NCI-H1694 treated with DMSO at 0.1 percent for 48 hours (cell line): ENCODE measurements at regions not wholly inside any gene's neighbourhood (a gene's known extent, or its start where the extent isn't known, plus 50 kb on each side); places are given as distances from the start of the nearest gene placed in this dataset.
"Not testable (repeated sequence)": the region's sequence is repeated elsewhere in the genome, so short reads cannot be mapped to it uniquely, and the experiment has no call there.

Source experiments
- DNase-seq: peaks from one replicate; lab custom pipeline; 2025; lab: John Stamatoyannopoulos, UW

GRCh38 chr1:101152633-101153032 lies 84.2 kb upstream of the S1PR1 start:
- DNase-seq: no peak

DNA sequence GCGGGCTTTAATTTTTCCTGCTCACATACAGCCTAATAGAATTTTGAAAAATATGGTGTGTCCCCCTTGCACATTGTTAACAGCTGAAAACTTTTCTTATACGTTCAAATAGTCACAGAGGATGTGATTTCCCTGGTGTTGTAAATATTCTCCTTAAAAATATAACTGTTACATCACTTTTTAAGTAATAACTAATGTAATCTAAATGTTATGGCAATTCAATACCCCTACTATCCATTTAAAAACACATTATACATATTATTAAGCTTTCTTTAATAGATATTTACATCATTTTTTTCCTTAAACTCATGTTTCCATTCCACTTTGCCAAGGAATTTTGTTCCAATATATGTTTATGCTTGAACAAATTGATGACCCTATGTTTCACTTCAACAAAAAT lies 85.5 kb upstream of the S1PR1 start:
- DNase-seq: no peak

DNA sequence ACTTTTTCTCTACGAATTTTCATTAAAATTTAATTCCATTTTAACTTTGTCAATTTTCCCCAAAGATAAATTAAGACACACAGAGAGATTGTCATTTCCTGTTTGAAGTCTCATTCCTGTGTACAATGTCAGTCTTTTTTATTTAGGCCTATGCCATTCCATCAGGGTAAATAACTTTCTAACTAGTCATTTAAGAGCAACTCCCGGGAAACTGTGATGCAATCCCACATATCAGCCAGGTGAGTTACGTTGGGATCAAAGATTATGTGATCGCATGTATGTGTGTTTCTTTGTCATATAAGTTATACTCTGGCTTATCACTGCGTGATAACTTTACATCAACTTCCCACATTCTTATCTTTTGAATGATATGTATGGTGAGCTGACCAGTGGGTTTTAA lies 86.1 kb upstream of the S1PR1 start:
- no peak for DNase-seq

DNA sequence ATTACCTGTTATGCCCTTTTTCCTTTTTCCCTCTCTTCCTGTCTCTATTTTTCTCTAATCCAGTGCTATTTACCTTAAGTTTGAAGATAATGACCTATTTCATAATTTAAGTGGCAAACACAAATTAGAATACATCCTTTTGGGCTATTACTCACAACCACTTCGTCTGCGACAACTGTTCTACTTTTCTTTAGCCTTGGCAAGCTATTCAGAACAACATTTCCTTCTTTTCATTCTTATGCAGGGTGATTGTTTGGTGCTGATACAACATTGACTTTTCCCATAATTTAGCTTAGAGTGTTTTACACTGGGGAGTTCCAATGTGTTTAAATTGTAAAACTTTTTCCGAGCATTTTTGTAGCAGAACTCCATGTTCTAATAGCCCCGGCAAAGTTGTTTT lies 86.6 kb upstream of the S1PR1 start:
- no peak for DNase-seq

GRCh38 chr1:101148980-101149379 lies 87.8 kb upstream of the S1PR1 start:
- no peak for DNase-seq

GRCh38 chr1:101147381-101147780 lies 89.4 kb upstream of the S1PR1 start:
- no peak for DNase-seq

DNA sequence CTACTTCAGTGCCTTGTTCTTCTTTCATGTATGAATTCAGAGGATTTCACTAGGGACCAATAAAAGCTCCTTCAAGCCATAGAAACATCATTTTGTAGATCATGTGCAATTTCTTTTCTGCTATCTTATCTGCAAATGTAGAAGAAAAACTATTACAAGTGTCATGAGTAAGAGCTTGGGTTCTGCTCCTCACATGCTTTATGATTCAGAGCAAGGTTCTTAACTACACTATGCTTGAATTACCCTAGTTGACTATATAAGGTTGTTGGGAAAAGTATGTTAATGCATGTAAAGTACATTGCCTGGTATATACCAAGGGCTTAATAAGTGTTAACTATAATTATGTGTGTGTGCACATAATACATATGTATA lies 91.4 kb upstream of the S1PR1 start:
- DNase-seq: no peak

DNA sequence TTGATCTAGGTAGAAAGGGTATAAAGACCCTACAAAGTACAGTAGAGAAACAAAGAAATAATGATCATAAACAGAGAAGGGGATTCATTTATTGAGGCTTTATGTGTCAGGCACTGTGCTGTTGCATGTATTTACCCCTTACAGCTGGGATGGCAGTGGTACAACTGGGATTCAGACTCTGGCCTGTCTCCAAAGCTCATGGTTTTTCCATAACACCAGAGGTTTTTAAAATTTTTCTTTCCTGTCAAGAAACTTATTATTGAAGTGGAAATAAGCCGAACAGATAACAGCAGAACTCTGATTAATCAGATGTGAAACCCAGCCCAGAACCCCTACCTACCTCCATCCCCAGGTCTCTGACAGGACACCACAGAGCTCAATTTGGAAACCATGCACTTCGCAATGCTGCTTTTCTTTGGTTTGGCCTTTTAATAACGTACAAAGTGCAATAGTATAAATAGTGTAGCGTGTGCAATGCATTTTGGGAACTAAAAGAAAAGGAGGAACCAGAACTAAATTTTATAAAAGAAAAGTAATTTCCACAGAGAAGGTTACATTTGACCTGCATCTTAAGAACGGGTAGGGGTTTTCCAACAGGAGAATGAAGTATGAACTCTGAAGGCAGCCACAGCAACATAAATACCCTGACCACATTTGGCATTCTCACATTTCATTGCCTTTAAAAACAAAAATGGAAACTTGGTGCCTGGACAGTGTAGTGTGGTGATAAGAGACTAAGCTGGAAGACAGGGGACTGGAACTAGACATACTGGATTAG lies 92.0 kb upstream of the S1PR1 start:
- no peak for DNase-seq

- DNase-seq: no peak
Observed at GRCh38 chr1:101142244-101142643, 94.6 kb upstream of the S1PR1 start.

DNA sequence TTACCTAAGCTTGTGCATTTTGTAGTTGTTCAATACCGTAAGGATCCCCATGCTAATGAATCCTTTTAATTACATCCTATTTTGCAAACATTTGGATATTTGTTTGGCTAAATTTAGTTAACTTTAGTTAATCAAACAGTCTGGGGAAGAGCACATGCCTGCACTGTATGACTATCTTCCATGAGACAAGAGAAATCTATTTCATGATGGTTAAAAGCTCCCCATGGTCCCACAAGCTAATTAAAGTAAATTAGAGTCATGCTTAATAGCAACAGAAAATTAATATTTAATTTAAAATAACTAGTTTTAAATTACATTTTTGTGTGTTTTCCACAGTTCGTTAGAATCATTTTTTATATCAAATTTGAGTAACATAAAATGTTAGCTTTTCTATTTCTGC lies 95.4 kb upstream of the S1PR1 start:
- DNase-seq: no peak

- DNase-seq: no peak
Observed at GRCh38 chr1:101139821-101140718, 96.7 kb upstream of the S1PR1 start.

DNA sequence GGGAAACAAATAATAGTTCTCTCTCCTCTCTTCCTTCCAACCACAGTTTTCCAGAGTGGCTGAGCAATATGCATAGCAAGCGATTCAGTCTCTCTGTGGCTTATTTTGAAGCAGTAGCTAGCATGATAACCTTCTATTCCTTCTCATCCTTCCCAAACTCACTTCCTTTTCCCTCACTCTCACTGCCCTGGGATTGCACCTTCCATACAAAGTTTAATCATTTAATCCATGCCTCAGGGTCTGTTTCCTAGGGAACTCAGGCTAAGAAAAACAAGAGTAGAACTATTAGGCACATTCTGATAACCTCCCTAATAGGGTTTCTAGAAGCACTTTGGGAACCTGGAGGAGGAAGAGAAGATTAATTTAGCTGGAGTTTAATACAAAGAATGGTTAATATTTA lies 97.7 kb upstream of the S1PR1 start:
- DNase-seq: no peak

DNA sequence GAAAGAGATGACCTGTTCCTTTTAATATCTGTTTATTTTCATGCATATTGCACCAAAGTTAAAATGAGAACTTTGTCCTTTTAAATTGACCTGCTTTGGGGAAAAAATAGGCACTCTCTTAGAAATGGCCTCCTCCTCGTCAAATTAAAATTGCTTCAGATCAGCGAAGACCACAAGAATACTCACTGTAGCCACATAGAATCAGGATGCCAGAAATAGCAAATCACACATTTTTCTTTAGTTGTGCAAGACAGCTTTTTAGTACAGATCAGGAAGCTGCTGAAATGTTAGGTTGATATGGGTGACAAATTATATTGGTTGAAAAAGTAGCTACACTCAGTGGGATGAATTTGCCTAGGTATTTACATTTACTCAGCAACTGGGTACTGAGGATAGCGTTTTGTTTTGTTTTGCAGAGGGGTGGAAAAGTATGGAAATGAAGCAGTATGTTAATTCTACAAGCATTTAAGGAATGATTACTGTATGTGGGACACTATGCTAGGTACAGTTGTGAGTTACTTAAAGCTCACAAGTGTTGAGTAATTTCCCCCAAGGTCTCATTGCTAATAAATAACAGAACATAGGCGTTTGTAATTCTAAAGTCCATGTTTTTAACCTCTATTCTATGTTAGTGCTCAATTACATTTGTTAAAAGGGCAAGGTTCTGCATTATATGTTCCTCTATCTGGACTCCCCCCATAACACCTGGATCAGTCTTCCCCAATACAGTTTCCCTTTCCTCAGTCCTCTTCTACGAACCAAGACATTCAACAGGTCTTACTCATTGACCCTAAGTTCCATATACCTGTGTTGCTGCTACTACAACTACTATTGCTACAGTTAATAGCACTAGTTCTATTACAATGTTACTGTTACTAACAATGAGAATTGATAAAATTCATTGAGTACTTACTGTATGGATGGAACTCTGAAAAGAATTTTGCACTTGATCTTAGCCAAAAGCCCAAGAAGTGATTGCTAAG lies 99.4 kb upstream of the S1PR1 start:
- DNase-seq: no peak

GRCh38 chr1:101136739-101137138 lies 100.1 kb upstream of the S1PR1 start:
- DNase-seq: no peak

- no peak for DNase-seq
Observed at GRCh38 chr1:101136271-101136670, 100.5 kb upstream of the S1PR1 start.

DNA sequence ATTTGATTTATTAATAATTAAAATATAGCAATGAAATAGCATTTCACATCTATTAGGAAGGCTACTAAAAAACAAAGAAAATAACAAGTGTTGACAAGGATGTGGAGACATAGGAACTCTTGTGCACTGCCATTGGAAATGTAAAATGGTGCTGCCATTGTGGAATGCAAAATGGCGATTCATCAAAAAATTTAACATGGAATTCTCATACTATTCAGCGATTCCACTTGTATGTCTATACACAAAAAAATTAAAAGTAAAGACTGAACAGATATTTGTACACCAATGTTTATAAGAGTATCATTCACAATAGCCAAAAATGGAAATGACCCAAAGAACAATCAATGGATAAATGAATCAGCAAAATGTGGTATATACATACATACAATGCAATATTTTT lies 101.3 kb upstream of the S1PR1 start:
- DNase-seq: no peak

- no peak for DNase-seq
Observed at GRCh38 chr1:101131239-101131843, 105.5 kb upstream of the S1PR1 start.

DNA sequence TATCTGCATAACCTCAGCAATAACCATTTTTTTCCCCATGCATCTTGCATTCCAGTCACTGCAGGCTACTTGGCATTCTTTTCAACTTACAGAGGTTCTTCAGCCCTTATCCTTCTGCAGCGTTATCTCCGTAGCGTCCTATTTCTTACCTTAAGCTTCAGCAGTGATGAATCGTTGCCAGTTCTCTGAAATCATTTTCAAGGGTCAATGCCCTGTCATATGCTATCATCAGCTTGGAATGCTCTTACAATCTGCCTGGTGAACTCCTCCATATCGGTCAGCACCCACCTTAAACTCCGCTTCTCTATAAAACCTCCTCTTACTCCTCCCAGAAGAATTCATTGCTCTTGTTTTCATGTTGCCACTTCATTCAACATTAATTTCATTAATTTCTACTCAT lies 105.1 kb upstream of the DPH5 start:
- no peak for DNase-seq

DNA sequence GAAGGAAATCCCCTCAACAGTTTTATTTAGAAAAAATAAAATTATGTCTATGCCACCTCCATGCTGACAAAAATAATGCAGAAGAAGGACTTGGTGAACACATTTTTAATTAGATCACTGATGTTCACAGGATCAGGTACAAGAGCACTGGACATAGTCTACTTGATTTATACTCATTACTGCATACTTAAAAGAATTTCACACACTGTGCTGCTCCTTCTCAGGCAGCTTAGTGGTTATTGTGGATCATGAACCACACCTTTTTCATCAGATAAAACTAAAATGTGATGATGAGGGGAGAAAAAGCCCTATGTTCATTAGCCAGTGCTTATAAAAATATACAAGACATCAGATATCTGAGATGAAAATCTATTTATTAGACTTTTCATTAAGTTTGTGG lies 103.3 kb upstream of the DPH5 start:
- no peak for DNase-seq

DNA sequence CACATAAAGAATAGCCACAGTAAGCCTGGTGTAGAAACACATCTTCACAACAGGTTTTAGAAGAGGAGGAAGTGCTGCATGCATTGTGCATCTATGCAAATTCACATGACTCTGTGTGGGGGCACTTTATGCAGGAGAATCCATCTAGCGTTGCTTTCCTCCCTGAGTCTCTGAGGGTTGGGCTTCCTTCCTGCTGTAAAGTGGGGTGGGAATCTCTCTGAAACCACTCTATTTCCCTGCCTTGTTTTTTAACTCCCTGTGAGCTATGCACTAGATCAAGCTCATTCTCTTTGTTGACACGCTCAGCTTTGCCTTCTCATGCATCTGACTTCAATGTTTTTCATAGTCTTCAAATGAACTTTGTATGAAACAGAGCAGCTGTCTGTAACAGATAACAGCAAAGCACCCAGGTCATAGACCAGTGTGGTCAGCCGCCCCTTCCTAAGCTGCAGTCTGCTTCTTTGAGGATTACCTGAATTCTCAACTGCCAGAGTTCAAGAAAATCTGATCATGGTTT lies 102.7 kb upstream of the DPH5 start:
- no peak for DNase-seq

- no peak for DNase-seq
Observed at GRCh38 chr1:101124405-101124804, 98.8 kb upstream of the DPH5 start.

- not testable (repeated sequence) for DNase-seq
Observed at GRCh38 chr1:101123904-101124303, 98.3 kb upstream of the DPH5 start.
